BLaER1 treated with 17β-estradiol and CSF1 and Interleukin-3, amounts not matched to agents 10 nM and 100 nM (cell line): ENCODE measurements at regions not wholly inside any gene's neighbourhood (a gene's known extent, or its start where the extent isn't known, plus 50 kb on each side); places are given as distances from the start of the nearest gene placed in this dataset.

Experiments used
- H3K27ac ChIP-seq, 11 experiments: shearing (Covaris generic); formaldehyde crosslinking; 2 replicates each; pipeline ENCODE4 v1.8.1; 2022
- H3K27me3 ChIP-seq, 11 experiments: shearing (Covaris generic); formaldehyde crosslinking; 2 replicates each; pipeline ENCODE4 v1.8.1; 2022
- H3K36me3 ChIP-seq, 11 experiments: shearing (Covaris generic); formaldehyde crosslinking; 2 replicates each; pipeline ENCODE4 v1.8.1; 2022
- H3K4me1 ChIP-seq, 10 experiments: shearing (Covaris generic); formaldehyde crosslinking; 2 replicates each; pipeline ENCODE4 v1.8.1; 2022
- H3K4me2 ChIP-seq, 11 experiments: shearing (Covaris generic); formaldehyde crosslinking; 2 replicates each; pipeline ENCODE4 v1.8.1; 2022
- H3K4me3 ChIP-seq, 10 experiments: shearing (Covaris generic); formaldehyde crosslinking; 2 replicates each; pipeline ENCODE4 v1.8.1; 2022
- H3K9ac ChIP-seq, 11 experiments: shearing (Covaris generic); formaldehyde crosslinking; 2 replicates each; pipeline ENCODE4 v1.8.1; 2022
- H3K9me3 ChIP-seq, 11 experiments: shearing (Covaris generic); formaldehyde crosslinking; replicated peaks in 1 of 11; 2 replicates each; pipeline ENCODE4 v1.8.1; 2022
- H4K20me1 ChIP-seq, 11 experiments: shearing (Covaris generic); formaldehyde crosslinking; 2 replicates each; pipeline ENCODE4 v1.8.1; 2022
- Cebpa-rat ChIP-seq, 11 experiments: shearing (Covaris generic); IDR thresholded peaks; 2 replicates each; pipeline ENCODE4 v1.8.1; 2022

DNA sequence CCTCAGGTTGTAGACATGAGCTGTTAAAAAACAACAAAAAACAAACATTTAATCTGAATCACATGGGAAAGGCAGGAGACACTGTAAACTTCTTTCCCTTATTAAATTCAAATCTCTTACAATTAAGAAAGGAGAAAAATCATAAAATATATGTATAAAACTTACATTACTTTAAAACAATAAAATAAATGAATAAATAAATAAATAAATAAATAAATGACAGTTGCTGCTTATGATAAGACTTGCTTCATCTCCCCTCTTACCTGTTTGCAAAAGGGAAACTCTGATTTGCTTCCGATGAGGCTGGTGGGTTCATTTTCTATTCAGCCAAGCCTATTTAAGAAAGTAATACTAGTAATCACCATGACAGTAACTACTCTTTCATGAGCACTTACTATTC, 353.4 kb upstream of the TBL1XR1 start:
- Histone ChIP-seq H3K27me3 (no peaks in the 10 kb centered on the region), H3K4me1 (peaks cover 19 to 37% (median 31%) of the 10 kb centered on the region in 10 experiments; a peak in 18 of 20 replicates), H3K36me3 (no peaks in the 10 kb centered on the region), H3K4me3 (no peak overlapping the region), H3K4me2 (no peak overlapping the region), H4K20me1 (no peaks in the 10 kb centered on the region), H3K9ac (no peak overlapping the region), H3K27ac (no peak overlapping the region), H3K9me3 (peaks cover 0 to 27% (median 13%) of the 10 kb centered on the region in 11 experiments; a peak in 11 of 22 replicates)
- no peak for TF ChIP-seq Cebpa-rat (IDR thresholded peaks at IDR 0.05)

DNA sequence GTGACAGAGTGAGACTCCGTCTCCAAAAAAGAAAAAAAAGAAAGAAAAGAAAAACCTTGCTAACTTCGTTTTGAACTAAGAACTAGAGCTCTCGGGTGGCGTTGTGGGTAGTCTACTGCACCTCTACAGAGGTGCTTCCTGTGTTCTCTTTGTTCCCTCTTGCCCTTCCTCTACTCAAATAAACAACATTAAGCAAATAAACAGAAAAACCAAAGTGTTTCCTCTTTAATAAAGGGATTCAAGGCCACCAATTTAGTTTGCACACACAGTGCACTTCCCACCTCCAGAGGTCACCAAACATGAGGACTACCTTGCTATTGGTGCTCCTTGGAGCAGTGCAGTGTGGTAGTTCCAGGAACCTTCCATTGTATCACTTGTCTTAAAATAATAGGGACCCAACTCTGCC, 354.2 kb upstream of the TBL1XR1 start:
- Histone ChIP-seq H4K20me1 (no peaks in the 10 kb centered on the region), H3K9me3 (peaks cover 0 to 20% (median 5%) of the 10 kb centered on the region in 11 experiments; a peak in 9 of 22 replicates), H3K9ac (no peak overlapping the region), H3K4me3 (no peak overlapping the region), H3K27ac (no peak overlapping the region), H3K4me2 (peak overlapping the region in 6 of 11 experiments; percentile 13 to 43 (median 26); a peak in 7 of 22 replicates), H3K4me1 (peaks cover 19 to 37% (median 31%) of the 10 kb centered on the region in 10 experiments; a peak in 18 of 20 replicates), H3K27me3 (no peaks in the 10 kb centered on the region), H3K36me3 (no peaks in the 10 kb centered on the region)
- TF ChIP-seq Cebpa-rat (IDR thresholded peaks at IDR 0.05), result no peak

DNA sequence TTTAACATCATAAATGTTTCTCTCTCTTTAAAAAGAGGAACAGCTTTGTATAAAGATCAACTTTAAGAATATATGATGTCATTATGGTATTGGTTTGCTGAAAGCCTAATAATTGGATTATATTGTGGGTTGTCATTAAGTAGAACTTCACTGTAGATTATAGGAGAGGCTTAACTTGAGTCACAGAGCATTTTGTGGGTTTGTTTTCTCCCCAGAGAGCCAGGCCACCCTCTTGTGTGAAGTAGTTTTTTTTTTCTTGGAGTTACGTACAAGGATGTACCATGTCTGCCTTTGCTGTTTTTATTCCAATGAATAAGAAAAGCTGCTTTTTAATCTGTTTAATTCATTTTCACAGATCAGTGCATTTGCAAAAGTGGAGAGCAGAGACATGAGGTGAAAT, 354.8 kb upstream of the TBL1XR1 start:
- Histone ChIP-seq H3K4me1 (peaks cover 19 to 37% (median 31%) of the 10 kb centered on the region in 10 experiments; a peak in 18 of 20 replicates), H3K27me3 (no peaks in the 10 kb centered on the region), H4K20me1 (no peaks in the 10 kb centered on the region), H3K9me3 (peaks cover 0 to 16% (median 2%) of the 10 kb centered on the region in 11 experiments; a peak in 6 of 22 replicates), H3K4me3 (no peak overlapping the region), H3K27ac (no peak overlapping the region), H3K4me2 (peak overlapping the region in 7 of 11 experiments; percentile 13 to 43 (median 25); a peak in 11 of 22 replicates), H3K36me3 (no peaks in the 10 kb centered on the region), H3K9ac (no peak overlapping the region)
- TF ChIP-seq Cebpa-rat (IDR thresholded peaks at IDR 0.05), result no peak

DNA sequence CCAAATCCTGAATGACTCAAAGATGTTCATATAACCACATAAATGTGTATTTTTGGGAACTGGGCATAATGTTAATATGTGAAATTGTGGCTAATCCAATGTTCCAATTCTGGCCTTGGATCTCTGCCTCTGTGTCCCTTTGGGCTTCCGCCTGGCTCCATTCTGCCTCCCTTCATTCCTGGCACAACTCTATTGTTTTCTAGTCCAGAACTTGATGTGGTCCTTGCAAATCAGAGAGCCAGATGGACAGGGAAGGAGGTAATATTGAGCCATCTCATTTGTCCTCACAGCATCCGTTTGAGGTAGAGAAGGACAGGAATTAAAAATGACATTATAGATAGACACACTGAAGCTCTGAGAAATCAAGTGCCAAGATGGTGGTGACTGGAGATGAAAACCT, 355.7 kb upstream of the TBL1XR1 start:
- no peak for TF ChIP-seq Cebpa-rat (IDR thresholded peaks at IDR 0.05)
- Histone ChIP-seq H3K9me3 (peaks cover 0 to 14% (median 0%) of the 10 kb centered on the region in 11 experiments; a peak in 5 of 22 replicates), H3K27me3 (no peaks in the 10 kb centered on the region), H3K4me2 (peak overlapping the region in 7 of 11 experiments; percentile 0 to 35 (median 26); a peak in 10 of 22 replicates), H3K27ac (no peak overlapping the region), H4K20me1 (no peaks in the 10 kb centered on the region), H3K4me1 (peaks cover 19 to 37% (median 31%) of the 10 kb centered on the region in 10 experiments; a peak in 18 of 20 replicates), H3K4me3 (no peak overlapping the region), H3K9ac (no peak overlapping the region), H3K36me3 (no peaks in the 10 kb centered on the region)

DNA sequence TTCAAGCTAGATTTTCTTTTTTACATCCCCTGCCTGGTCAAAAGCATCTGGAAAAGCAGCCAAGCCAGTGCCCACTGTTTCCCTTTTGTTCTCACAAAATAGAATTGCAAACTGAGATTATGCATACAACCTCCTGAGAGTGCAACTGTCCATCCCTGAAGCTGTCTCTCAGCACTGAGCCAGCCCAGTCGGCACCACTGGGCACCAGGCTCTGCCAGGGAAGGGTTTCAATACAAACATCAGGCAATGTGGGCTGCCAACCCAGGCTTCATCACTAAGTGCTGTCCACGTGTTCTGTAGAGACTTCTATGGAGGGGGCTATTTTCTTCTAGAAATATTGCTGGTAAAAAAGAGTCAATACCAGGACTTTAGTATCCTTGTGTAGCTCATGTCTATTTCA, 356.3 kb upstream of the TBL1XR1 start:
- TF ChIP-seq Cebpa-rat (IDR thresholded peaks at IDR 0.05), result no peak
- no peaks in the 10 kb centered on the region for H3K27me3 ChIP-seq

DNA sequence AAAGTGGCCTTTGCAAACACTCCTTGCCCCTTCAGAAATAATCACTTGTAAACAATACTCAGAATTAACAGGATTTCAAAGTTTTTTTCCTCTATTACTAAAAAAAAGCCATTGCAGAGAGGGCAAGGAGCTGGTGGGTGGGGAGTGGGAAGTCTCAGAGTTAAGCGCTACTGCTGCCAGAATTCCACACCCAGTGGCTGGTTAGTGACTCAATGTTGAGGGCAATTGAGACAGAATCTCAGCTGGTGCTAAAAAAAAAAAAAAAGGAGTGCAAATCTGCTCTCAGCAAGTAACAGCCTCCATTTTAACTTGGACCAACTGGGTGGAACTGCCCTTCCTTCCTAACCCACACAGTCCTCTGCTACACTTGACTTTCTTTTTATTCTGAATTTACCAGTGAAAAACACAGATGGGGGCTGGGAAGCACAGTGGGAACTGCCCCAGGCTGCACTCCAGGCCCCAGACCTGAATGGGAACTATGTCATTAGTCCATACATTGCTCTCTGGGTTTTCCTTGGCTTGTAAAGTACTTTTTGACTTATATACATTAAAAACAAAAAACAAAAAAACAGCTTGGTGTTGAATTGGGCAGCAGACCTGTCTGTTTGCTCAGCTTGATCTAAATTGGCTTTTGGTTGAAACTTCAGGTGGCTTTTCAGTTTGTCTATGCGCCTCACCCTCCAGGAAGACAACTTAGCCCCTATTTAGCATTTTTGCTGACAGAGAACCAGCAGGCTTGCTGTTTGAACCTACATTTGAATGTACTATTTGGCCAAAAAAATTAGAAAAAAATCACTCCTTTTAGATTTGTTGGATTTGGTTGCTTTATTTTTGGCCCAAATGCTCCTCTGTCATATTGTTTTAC, 357.8 kb upstream of the TBL1XR1 start:
- no peak overlapping the region for H3K9ac ChIP-seq
- peak overlapping the region in 2 of 11 experiments; percentile 20 to 35; a peak in 3 of 22 replicates for H3K27ac ChIP-seq
- H3K27me3 ChIP-seq, result no peaks in the 10 kb centered on the region
- peaks cover 0 to 27% (median 7%) of the 10 kb centered on the region in 11 experiments; a peak in 9 of 22 replicates for H3K9me3 ChIP-seq
- peak overlapping the region in 9 of 11 experiments; percentile 19 to 68 (median 35); a peak in 13 of 22 replicates for H3K4me2 ChIP-seq
- H3K36me3 ChIP-seq, result no peaks in the 10 kb centered on the region
- H4K20me1 ChIP-seq, result no peaks in the 10 kb centered on the region
- no peak overlapping the region for H3K4me3 ChIP-seq
- H3K4me1 ChIP-seq, result peaks cover 19 to 37% (median 31%) of the 10 kb centered on the region in 10 experiments; a peak in 18 of 20 replicates
- no peak for TF ChIP-seq Cebpa-rat (IDR thresholded peaks at IDR 0.05)

More for the DNA sequence above, 356.3 kb upstream of the TBL1XR1 start:
- H3K4me1 ChIP-seq, result peaks cover 19 to 37% (median 31%) of the 10 kb centered on the region in 10 experiments; a peak in 18 of 20 replicates
- no peak overlapping the region for H3K9ac ChIP-seq
- H4K20me1 ChIP-seq, result no peaks in the 10 kb centered on the region
- H3K27ac ChIP-seq, result no peak overlapping the region
- H3K4me3 ChIP-seq, result no peak overlapping the region
- H3K4me2 ChIP-seq, result peak overlapping the region in 7 of 11 experiments; percentile 6 to 36 (median 27); a peak in 6 of 22 replicates
- no peaks in the 10 kb centered on the region for H3K36me3 ChIP-seq
- peaks cover 0 to 19% (median 0%) of the 10 kb centered on the region in 11 experiments; a peak in 4 of 22 replicates for H3K9me3 ChIP-seq

DNA sequence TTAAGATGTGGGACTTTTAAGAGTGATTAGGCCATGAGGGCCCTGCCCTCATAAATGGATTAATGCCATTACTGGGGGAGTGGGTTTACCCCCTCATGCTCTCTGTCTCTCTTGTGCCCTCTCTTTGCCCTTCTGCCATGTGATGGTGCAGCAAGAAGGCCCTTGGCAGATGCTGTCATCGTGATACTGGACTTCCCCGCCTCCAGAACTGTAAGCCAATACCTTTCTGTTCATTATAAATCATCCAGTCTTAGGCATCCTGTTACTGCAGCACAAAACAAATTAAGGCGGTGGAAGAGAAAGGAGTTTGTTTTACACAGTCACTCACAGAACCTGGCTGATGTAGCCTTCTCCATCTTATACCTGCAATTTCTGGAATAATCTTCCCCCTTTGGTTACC, 360.3 kb upstream of the TBL1XR1 start:
- Histone ChIP-seq H3K36me3 (no peaks in the 10 kb centered on the region), H3K9ac (no peak overlapping the region), H3K4me2 (no peak overlapping the region), H3K9me3 (peaks cover 0 to 37% (median 13%) of the 10 kb centered on the region in 11 experiments; a peak in 11 of 22 replicates), H3K27ac (no peak overlapping the region), H3K27me3 (no peaks in the 10 kb centered on the region), H3K4me1 (peaks cover 10 to 23% (median 18%) of the 10 kb centered on the region in 10 experiments; a peak in 18 of 20 replicates), H4K20me1 (no peaks in the 10 kb centered on the region), H3K4me3 (no peak overlapping the region)
- no peak for TF ChIP-seq Cebpa-rat (IDR thresholded peaks at IDR 0.05)

DNA sequence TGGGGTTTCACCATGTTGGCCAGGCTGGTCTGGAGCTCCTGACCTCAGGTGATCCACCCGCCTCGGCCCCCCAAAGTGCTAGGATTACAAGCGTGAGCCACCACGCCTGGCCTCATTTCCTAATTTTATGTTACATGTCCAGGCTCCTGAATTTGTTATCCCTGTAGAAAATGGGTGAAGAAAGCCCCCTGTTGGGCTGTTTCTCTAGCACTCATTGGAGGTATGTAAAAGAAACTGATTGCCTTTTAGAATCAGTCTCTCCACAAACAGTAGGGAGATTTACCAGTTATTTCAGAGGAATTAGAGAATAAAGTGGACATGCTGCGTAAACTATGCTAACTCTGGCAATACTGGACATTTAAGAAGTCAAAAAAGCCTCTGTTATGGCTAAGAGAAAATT, 364.1 kb upstream of the TBL1XR1 start:
- H4K20me1 ChIP-seq, result no peaks in the 10 kb centered on the region
- no peak overlapping the region for H3K27ac ChIP-seq
- H3K9me3 ChIP-seq, result peaks cover 0 to 53% (median 21%) of the 10 kb centered on the region in 11 experiments; a peak in 12 of 22 replicates
- no peak overlapping the region for H3K9ac ChIP-seq
- TF ChIP-seq Cebpa-rat (IDR thresholded peaks at IDR 0.05), result no peak
- no peaks in the 10 kb centered on the region for H3K27me3 ChIP-seq
- no peaks in the 10 kb centered on the region for H3K36me3 ChIP-seq
- H3K4me2 ChIP-seq, result no peak overlapping the region
- H3K4me1 ChIP-seq, result peaks cover 0 to 12% (median 5%) of the 10 kb centered on the region in 10 experiments; a peak in 10 of 20 replicates
- H3K4me3 ChIP-seq, result no peak overlapping the region

- no peaks in the 10 kb centered on the region for H3K36me3 ChIP-seq
- no peak overlapping the region for H3K9ac ChIP-seq
- no peak overlapping the region for H3K4me2 ChIP-seq
- no peaks in the 10 kb centered on the region for H3K27me3 ChIP-seq
- no peaks in the 10 kb centered on the region for H4K20me1 ChIP-seq
- no peak for TF ChIP-seq Cebpa-rat (IDR thresholded peaks at IDR 0.05)
- peaks cover 0 to 12% (median 5%) of the 10 kb centered on the region in 10 experiments; a peak in 10 of 20 replicates for H3K4me1 ChIP-seq
- peaks cover 0 to 53% (median 26%) of the 10 kb centered on the region in 11 experiments; a peak in 12 of 22 replicates for H3K9me3 ChIP-seq
- H3K4me3 ChIP-seq, result no peak overlapping the region
- no peak overlapping the region for H3K27ac ChIP-seq
These were observed 364.6 kb upstream of the TBL1XR1 start for GRCh38 chr3:177561769-177562392.
